Activated CD8-positive, alpha-beta T cell treated with anti-CD3 and anti-CD28 coated beads for 36 hours (primary cell): ENCODE measurements at regions not wholly inside any gene's neighbourhood (a gene's known extent, or its start where the extent isn't known, plus 50 kb on each side); places are given as distances from the start of the nearest gene placed in this dataset.

ENCODE experiments used
- ATAC-seq: fragments of 200-7000 bp; cut with Tn5 transposase; one replicate; pipeline ENCODE4 v1.10.0; 2021; ENCODE audit warnings: mild to moderate bottlenecking, moderate library complexity
- CTCF ChIA-PET: fragments of 350-600 bp; sonication (Branson Sonifier 250); formaldehyde crosslinking; loops from one replicate; lab custom pipeline; 2021; ENCODE audit warnings: antibody characterized with exemption; lab: Charles Lee
- POLR2A ChIA-PET: fragments of 350-600 bp; sonication (Branson Sonifier 250); formaldehyde crosslinking; loops from one replicate; lab custom pipeline; 2021; ENCODE audit warnings: antibody characterized with exemption; lab: Charles Lee
- DNase-seq: peaks from one replicate; pipeline ENCODE4 v3.0.0-alpha.2; 2020
- H3K27ac Mint-ChIP-seq: one replicate; pipeline ENCODE4 v1.8.0; 2021; ENCODE audit warnings: mild to moderate bottlenecking, mixed read lengths
- H3K27me3 Mint-ChIP-seq: one replicate; pipeline ENCODE4 v1.8.0; 2021; ENCODE audit warnings: mixed read lengths
- H3K36me3 Mint-ChIP-seq: one replicate; pipeline ENCODE4 v1.8.0; 2021; ENCODE audit warnings: low read depth, mixed read lengths
- H3K4me1 Mint-ChIP-seq: one replicate; pipeline ENCODE4 v1.8.0; 2021; ENCODE audit warnings: low read depth, mixed read lengths
- H3K4me3 Mint-ChIP-seq: one replicate; pipeline ENCODE4 v1.8.0; 2021; ENCODE audit warnings: mild to moderate bottlenecking, moderate library complexity, mixed read lengths
- H3K9me3 Mint-ChIP-seq: one replicate; pipeline ENCODE4 v1.8.0; 2021; ENCODE audit warnings: mixed read lengths
- CTCF ChIP-seq: fragments of 200-600 bp; IDR thresholded peaks from one replicate; pipeline ENCODE4 v1.8.0; 2022; ENCODE audit warnings: antibody characterized with exemption, mild to moderate bottlenecking
- intact Hi-C: fragments of 100-400 bp; cut with micrococcal nuclease; formaldehyde crosslinking; loops from one replicate; pipeline ENCODE4 v1.10.0; 2022

GRCh38 chr3:111339017-111339416 is 203.0 kb upstream of the CD96 start:
- intact Hi-C loops, result loop anchor here (5.0 to 10.0 kb wide), 3 partner anchors 196 to 327 kb away; no protein-coding TSS in a partner anchor
- Mint-ChIP-seq H3K36me3 (no peaks in the 10 kb centered on the region), H3K4me1 (peaks cover 17% of the 10 kb centered on the region), H3K27ac (no peak overlapping the region), H3K27me3 (no peaks in the 10 kb centered on the region), H3K9me3 (peaks cover 10% of the 10 kb centered on the region), H3K4me3 (no peak overlapping the region)
- no peak for ATAC-seq
- ChIA-PET POLR2A (no interaction called here), CTCF (interaction anchor here (0.7 to 2.0 kb wide), 8 partner anchors 13 to 247 kb away, joined by 3 to 6 read pairs (median 4); partner anchors contain the start of gene CD96)
- no peak for TF ChIP-seq CTCF
- DNase-seq, result no peak

- ATAC-seq, result no peak
- Mint-ChIP-seq H3K9me3 (peaks cover 6% of the 10 kb centered on the region), H3K4me1 (no peaks in the 10 kb centered on the region), H3K4me3 (no peak overlapping the region), H3K27ac (no peak overlapping the region), H3K36me3 (peaks cover 2% of the 10 kb centered on the region), H3K27me3 (peaks cover under 1% of the 10 kb centered on the region)
- no peak for TF ChIP-seq CTCF
- intact Hi-C loops, result no loop called here
- POLR2A ChIA-PET, result no interaction called here
- DNase-seq, result no peak
- CTCF ChIA-PET, result interaction anchor here (1.6 kb wide), 1 partner anchor 13 kb away, joined by 6 read pairs; no protein-coding TSS in a partner anchor
Measured at GRCh38 chr3:111351334-111351733, 190.7 kb upstream of the CD96 start.

DNA sequence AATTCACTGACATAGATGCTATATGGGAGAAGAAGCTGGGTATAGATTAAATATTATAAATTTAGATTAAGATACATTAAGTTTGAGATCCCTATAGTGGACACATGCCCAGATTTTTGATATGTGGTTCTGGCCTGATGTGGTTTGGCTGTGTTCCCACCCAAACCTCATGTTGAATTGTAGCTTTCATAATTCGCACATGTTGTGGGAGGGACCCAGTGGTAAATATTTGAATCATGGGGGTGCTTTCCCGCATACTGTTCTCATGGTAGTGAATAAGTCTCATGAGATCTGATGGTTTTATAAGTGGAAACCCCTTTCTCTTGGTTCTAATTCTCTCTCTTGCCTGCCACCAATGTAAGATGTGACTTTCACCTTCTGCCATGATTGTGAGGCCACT is 189.4 kb upstream of the CD96 start:
- ChIA-PET CTCF (interaction anchor here (1.6 kb wide), 1 partner anchor 14 kb away, joined by 6 read pairs; no protein-coding TSS in a partner anchor), POLR2A (no interaction called here)

GRCh38 chr3:111359261-111360030 is 182.6 kb upstream of the CD96 start:
- ChIA-PET POLR2A (no interaction called here), CTCF (no interaction called here)
- Mint-ChIP-seq H3K27ac (no peak overlapping the region), H3K36me3 (no peaks in the 10 kb centered on the region), H3K9me3 (no peaks in the 10 kb centered on the region), H3K4me3 (no peak overlapping the region), H3K4me1 (no peaks in the 10 kb centered on the region), H3K27me3 (no peaks in the 10 kb centered on the region)
- intact Hi-C loops, result no loop called here
- no peak for TF ChIP-seq CTCF
- no peak for DNase-seq
- ATAC-seq, result no peak

More for the DNA sequence above, 189.4 kb upstream of the CD96 start:
- ATAC-seq (no peak), DNase-seq (no peak)
- Mint-ChIP-seq H3K9me3 (peaks cover 6% of the 10 kb centered on the region), H3K4me1 (no peaks in the 10 kb centered on the region), H3K4me3 (no peak overlapping the region), H3K27ac (no peak overlapping the region), H3K27me3 (no peaks in the 10 kb centered on the region), H3K36me3 (peaks cover 2% of the 10 kb centered on the region)
- intact Hi-C loops, result no loop called here
- no peak for TF ChIP-seq CTCF

GRCh38 chr3:111362381-111363009 is 179.5 kb upstream of the CD96 start:
- no peaks in the 10 kb centered on the region for H3K4me1 Mint-ChIP-seq
- no peaks in the 10 kb centered on the region for H3K27me3 Mint-ChIP-seq
- H3K4me3 Mint-ChIP-seq, result no peak overlapping the region
- DNase-seq (no peak), ATAC-seq (no peak)
- CTCF ChIA-PET, result interaction anchor here (0.8 to 1.0 kb wide), 2 partner anchors 18 to 1484 kb away, joined by 3 read pairs; no protein-coding TSS in a partner anchor
- POLR2A ChIA-PET, result interaction anchor here (1.0 kb wide), 1 partner anchor 8 kb away, joined by 3 read pairs; no protein-coding TSS in a partner anchor
- no peaks in the 10 kb centered on the region for H3K36me3 Mint-ChIP-seq
- H3K9me3 Mint-ChIP-seq, result no peaks in the 10 kb centered on the region
- no peak overlapping the region for H3K27ac Mint-ChIP-seq
- intact Hi-C loops, result no loop called here
- no peak for TF ChIP-seq CTCF
